Stimulated activated CD4-positive, alpha-beta T cell treated with anti-CD3 and anti-CD28 coated beads, Interleukin-2, amount 100 ng/mL, for 4 hours (primary cell): ENCODE measurements at regions not wholly inside any gene's neighbourhood (a gene's known extent, or its start where the extent isn't known, plus 50 kb on each side); places are given as distances from the start of the nearest gene placed in this dataset.
"Not testable (repeated sequence)": the region's sequence is repeated elsewhere in the genome, so short reads cannot be mapped to it uniquely, and the experiment has no call there.

ENCODE experiments used
- DNase-seq: peaks from one replicate; pipeline ENCODE4 v3.0.0-alpha.2; 2020; ENCODE audit warnings: low read depth

- DNase-seq = no peak
Observed at GRCh38 chr1:30249446-30250337, 473.7 kb downstream of the MATN1 start.

- no peak for DNase-seq
Observed at GRCh38 chr1:30248774-30249173, 474.6 kb downstream of the MATN1 start.

DNA sequence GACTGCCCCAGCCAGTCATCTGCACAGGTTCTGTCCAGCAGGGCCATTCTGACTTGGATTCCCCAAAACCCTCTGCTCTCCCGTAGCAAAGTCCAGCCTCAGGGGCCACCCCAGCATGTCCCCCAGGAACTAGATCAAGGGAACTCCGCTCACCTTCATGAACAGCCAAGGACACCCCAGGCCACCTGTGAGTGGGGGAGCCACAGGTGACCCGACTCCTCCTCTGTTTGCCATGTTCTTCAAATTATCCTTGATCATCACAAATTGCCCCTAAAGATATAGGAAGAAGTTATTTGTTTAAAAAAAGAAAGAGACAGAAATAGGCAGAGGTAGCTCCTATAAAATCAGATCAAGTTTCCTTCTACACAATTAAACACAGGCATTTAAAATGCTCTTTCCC, 475.0 kb downstream of the MATN1 start:
- DNase-seq = no peak

- no peak for DNase-seq
Observed at GRCh38 chr1:30244801-30245200, 478.6 kb downstream of the MATN1 start.

- DNase-seq = no peak
Observed at GRCh38 chr1:30242722-30243457, 480.5 kb downstream of the MATN1 start.

DNA sequence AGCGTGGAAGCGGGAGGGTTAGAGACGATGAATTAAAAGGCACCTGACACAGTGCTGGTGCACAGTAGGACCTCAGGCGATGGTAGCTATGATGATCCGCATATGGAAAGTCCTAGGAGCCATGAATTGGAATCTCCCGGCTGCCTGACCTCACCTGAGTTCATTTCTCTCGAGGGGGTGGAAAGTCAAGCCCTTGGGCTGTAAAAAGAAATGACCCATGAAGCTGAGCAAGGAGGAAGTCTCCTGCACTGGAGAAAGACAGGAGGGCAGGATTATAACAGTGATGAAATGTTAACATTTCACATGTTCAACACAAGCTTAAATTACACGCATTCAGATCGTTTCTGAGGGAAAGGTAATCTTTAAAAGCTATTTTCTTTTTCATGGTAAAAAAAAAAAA, 481.2 kb downstream of the MATN1 start:
- no peak for DNase-seq

DNA sequence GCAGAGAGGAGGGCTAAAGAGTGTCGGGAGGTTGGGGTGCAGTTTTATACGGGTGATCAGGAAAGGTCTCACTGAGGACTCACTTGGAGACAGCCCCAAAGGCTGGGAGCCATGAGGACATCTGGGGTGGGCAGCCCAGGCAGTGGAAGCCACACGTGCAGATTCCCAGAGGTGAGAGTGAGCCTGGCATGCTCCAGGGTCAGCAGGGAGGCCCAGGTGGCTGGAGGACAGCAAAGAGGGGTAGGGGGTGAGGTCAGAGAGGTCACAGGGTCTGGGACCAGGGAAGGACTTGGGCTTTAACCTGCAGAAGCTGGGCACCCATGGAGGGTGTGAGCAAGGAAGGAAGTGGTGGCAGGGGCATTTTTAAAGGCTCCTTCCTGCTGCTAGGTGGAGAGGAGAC, 481.7 kb downstream of the MATN1 start:
- no peak for DNase-seq

DNA sequence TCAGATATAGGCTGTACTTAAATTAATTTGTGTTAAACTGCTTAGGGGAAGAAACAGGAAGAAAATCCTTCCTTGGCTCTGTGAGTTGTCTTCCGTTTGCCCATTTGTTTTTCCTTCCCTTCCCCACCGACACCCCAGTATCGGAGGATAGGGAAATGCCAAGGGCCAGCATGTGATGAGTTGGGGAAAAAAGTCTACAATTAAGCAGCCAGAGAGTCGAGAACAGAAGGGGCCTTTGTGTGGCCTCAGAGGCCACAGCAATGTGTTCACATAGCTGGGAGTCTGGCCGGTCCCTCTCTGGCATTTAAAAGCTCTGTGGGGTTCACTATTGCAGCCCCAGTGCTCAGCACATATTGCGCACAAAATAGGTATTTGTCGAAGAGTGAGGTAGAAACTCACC, 489.3 kb downstream of the MATN1 start:
- no peak for DNase-seq

DNA sequence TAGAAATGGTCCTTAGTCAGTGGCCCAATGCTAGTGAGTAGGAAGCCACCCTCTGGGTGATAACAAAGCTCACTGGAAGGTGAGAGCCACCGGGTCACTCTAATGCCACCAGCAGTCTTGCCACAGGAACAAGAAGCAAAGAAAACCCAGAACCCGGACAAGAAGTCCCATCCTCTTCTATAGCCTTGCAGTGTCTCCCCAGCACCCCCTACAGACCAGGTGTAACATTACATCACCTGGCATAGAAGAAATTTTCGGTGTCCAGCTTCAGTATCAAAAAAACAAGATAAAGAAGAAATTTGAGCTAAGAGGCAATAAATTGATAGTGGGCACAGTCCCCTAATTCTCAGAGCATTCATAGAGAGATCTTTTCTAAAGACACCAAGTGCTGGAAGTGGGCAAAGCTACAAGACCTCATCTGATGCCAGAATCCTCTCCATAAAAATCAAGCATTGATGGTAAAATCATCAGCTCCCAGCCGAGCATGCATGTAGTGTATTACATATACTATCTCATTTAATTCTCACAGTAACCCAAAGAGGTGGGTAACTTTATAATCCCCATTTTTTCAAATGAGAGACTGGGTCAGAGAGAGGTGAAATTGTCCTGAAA, 491.0 kb downstream of the MATN1 start:
- no peak for DNase-seq

- DNase-seq = no peak
Observed at GRCh38 chr1:30229960-30230359, 493.4 kb downstream of the MATN1 start.

DNA sequence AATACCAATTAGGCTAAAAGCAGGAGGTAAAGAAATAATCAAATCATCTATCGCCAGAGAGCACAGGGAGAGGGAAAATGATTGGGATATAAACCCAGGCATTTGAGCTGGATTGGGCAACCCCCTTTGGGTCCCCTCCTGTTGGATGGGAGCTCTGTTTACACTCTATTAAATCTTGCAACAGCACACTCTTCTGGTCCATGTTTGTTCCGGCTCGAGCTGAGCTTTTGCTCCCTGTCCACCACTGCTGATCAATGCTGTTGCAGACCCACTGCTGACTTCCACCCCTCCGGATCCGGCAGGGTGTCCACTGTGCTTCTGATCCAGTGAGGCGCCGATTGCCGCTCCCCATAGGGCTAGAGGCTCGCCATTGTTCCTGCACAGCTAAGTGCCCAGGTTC, 493.8 kb downstream of the MATN1 start:
- DNase-seq = no peak

DNA sequence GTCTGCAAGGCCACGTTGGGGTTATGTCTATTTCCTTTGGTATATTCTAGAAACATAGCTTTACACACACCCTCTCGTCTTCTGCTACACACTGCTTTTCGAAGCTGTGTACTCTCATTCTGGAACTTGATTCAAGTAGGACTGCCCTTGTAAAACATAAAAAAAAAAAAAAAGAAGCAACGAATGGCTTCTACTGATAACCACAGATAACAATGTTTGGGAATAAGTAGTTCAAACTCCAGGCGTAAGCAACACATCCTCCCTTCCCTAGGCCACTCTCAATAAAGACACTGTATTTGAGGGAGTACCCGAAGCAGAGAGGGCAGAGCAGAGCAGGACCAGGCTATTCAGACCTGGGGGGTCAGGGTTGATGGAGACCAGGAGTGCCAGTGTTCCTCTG, 496.7 kb downstream of the MATN1 start:
- no peak for DNase-seq

DNA sequence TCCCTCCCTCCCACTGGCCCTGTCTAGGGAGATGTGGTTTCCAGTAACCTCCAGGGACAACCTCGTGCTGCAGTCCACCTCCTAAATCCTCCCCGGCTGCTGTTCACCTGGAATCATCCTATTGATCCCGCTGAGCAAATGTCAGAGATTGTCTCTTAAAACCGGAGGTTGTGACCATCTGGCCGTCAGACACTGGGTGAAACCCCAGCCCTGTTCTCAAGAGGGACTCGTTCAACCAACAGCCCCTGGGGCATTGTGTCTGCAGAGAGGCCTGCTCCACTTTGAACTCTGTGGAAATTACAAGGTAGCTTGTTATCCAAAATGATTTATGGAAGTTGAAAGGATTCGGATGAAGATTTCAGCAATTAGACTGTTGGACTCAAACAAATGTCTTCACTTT, 498.0 kb downstream of the MATN1 start:
- no peak for DNase-seq

DNA sequence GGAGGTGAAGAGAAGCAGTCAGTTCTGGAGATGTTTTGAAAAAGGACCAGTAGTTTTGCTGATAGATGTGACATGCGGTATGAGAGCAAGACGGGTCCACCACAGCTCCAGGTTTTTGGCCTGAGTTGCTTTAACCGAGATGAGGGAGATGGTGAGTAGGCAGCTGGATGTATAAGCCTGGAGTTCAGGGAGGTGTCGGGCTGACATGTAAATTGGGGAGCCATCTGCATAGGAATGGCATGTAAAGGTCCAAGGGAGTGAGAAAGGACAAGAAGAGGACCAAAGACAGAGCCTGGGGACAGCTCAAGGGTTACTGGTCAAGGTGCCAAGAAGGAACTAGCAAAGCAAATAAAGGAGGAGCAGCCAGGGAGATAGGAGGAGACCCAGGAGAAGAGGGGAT, 503.7 kb downstream of the MATN1 start:
- DNase-seq = no peak

- DNase-seq = no peak
Observed at GRCh38 chr1:30218438-30218837, 504.9 kb downstream of the MATN1 start.

DNA sequence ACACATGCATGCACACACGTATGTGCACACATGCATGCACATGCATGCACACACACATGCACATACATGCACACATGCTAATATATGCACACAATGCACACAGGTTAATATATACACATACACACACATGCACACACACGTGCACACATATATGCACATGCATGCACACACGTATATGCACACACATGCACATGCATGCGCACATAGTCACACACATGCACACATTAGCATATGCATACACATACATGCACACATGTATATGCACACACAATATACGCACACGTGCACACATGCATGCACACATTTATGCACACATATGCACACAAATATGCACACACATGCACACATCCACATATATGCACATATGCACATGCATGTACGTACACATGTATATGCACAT, 506.8 kb downstream of the MATN1 start:
- DNase-seq = no peak

DNA sequence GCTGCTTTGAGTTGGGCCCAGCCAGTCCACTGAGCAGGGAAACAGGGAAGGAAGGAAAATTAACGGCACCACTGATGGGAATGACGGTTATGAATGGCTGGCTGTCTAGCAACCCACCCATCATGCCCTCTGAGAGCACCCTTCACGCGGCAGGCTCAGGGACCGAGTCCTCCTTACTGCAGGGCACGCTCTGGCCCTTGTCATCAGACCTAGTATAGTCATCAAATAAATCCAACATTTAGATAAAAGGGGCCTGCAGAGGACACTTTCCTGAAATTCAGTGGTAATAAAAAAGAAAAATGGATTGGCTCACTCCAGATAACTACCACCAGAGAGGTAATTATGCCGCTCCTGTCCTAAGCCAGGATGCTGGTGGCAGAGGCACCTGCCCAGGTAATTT, 509.4 kb downstream of the MATN1 start:
- DNase-seq = no peak

GRCh38 chr1:30207962-30208361, 515.4 kb downstream of the MATN1 start:
- DNase-seq = not testable (repeated sequence)

DNA sequence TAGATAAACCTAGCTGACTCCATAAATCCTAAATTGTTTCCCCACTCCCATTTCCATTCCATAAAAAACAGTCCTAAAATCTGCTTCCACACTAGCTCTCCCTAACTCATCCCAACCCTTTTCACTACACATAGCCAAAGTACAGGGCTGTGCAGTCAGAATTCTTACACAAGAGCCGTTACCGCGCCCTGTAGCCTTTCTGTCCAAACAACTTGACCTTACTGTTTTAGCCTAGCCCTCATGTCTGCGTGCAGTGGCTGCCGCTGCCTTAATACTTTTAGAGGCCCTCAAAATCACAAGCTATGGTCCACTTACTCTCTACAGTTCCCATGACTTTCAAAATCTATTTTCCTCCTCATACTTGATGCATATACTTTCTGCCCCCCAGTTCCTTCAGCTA, 516.8 kb downstream of the MATN1 start:
- DNase-seq = not testable (repeated sequence)

DNA sequence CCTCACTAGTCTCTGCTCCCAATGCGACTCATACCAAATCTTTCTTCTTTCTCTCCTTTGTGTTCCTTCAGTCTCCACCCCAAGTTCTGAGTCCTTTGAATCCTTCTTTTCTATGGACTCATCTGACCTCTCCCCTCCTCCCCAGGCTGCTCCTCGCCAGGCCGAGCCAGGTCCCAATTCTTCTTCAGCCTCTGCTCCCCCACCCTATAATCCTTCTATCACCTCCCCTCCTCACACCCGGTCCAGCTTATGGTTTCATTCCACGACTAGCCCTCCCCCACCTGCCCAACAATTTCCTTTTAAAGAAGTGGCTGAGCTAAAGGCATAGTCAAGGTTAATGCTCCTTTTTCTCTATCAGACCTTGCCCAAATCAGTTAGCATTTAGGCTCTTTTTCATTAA, 518.5 kb downstream of the MATN1 start:
- not testable (repeated sequence) for DNase-seq

DNA sequence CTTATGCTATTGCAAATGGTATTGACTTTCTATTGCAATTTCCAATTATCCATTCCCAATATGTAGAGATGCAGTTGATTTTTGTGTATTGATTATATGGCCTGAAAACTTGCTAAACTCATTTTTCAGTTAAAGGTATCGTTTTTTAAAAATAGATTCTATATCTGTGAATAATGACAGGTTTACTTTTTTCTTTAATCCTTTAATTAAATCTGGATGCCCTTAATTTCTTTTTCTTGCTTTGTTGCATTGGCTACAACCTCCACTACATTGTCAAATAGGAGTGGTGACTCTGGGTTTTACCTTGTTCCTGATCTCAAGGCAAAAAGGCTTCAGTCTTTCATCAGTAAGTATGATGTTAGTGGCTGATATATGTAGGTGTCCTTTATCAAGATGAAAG, 522.4 kb downstream of the MATN1 start:
- no peak for DNase-seq

DNA sequence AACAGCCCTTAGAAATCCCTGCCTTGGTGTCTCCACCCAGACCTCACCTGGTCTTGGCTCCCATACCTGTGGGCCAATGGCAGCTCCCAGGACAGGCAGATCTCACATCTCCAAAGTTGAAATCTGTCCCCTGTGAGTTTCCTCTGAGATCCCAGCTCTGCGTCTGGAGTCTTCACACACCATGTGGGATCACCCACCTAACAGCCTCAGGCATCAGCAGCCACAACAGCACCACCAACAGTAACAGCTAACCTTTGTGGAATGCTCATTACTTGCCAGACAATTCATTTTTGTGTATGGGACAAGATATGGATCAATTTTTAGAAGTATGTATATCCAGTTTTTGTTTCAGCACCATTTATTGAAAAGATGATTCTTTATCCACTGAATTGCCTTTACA, 523.2 kb downstream of the MATN1 start:
- no peak for DNase-seq

GRCh38 chr1:30199563-30199962, 523.8 kb downstream of the MATN1 start:
- no peak for DNase-seq
